Kasumi-1 (cell line): ENCODE measurements at regions not wholly inside any gene's neighbourhood (a gene's known extent, or its start where the extent isn't known, plus 50 kb on each side); places are given as distances from the start of the nearest gene placed in this dataset.

Source experiments
- DNase-seq, 2 experiments: peaks; one replicate each; lab custom pipeline; 2025; lab: John Stamatoyannopoulos, UW

DNA sequence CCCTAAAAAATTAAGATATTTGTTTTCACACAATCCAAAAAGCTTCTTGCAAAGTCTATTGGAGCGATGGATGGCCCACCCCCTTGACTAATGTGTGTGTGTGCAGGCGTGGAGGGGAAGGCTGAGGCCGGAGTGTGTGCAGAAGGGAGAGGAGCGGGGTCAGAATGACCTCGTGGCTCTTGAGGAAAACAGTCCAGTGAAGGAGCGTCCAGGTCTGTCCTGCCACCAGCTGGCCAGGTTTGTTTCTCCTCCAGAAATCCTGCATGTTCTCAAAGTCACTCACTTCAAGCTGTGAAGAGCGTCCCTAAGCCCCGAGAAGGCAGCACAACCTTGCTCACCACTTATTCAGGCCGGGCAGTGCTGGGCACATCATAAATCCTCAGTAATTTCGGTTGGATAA lies 69.5 kb upstream of the SSX2IP start:
- DNase-seq, result no peak

DNA sequence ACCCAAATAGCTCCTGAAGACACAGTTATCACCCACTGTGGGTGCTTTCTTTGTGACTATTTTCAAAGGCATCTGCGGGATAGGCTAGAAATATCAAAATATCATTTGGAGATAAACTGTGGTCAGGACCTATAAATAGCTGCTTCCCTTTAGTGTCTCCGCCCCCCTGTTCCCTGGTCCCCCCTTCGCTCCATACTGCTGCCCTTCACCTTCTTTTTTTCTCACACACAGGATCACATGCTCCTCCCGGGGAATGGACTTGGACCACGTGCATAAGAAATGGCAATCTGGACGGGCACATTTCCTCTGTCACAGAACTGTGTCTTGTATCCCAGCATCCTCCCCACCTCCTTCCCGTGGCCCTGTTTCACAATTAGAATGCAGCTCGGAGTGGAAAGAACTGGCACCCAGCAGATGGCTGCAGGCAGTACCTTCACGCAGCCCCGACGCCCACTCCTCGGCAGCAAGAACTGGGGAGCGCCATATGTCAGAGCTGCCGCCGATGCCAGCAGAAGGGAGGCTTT lies 68.8 kb upstream of the SSX2IP start:
- peak; percentile 14 to 18 for DNase-seq

DNA sequence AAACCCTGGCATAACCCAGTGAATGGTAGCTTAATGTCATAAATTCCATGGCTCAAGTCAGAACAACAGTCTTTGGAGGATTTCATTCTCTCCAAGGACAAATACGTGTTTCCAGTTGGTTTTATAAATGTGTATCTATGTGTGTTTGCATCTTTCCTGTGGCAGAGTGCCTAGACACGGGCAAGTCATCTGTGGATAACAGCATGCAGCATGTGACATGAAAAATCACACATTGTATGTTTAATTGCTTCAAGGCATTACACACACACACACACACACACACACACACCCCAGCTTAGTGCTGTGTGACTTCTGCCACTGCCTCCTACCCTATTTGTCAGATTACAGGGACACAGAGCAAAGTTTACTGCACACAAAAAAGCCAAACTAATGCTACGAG lies 68.2 kb upstream of the SSX2IP start:
- no peak for DNase-seq

DNA sequence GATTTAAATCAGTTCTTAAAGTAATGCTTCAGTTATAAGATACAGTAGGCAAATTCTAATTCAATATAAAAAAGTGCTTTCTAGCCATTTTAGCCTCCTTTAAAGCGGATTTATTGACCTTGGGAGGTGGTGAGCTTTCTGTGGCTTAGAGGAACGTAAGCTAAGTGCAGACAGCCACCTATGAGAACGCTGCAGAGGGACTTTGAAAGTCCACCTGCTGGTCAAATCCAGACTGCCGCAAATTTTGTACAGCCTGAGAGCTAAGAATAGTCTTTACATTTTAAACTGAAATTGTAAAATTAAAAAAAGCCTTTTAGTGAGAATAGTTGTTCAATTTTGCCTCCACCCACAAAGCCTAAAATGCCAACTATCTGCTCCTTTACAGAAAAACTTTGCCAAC lies 67.0 kb upstream of the SSX2IP start:
- no peak for DNase-seq

DNA sequence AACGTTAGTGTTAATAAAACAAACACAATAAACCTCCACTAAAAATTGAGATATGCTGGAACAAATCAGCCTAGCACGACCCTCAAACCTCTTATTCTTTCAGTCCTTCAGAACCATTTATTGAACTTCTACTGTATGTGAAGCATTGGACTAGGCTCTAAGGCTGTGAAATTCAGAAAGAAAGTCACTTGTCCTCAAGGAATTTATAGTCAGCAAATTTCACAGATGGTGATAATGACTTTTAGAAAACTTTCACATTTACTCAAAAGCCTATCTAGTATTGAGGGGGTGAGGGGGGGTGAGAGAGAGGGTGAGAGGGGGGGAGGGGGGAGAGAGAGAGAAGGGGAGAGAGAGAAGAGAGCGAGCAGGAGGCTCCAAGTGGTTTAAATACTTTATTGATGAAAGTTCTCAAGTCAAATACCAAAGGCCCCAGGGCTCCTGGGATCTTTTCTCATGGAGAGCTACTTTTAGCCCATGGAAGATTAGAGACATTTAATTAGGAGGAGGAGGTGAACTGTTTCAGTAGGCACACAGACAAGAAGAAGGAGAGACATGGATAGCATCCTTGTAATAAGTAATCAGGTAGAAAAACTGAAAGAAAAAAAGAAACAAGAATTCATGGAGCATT lies 66.3 kb upstream of the SSX2IP start:
- DNase-seq, result no peak

DNA sequence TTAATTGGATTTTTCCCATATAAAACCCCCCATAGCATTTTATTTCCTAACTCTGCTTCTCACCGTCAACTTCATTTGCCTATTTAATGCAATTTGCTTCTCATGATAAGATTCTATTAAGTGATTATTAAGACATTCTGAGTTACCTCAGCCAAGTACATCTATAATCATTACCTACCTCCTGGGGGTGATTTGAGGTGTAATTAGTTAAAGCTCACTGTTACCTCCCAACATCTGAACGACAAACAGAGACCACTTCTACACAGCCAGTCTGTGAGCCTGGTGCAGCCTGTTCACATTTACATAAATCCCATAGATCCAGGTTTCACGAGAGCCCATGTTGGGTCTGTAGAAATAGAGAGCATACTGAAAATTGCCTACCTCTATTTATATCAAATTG lies 65.7 kb upstream of the SSX2IP start:
- DNase-seq, result no peak

DNA sequence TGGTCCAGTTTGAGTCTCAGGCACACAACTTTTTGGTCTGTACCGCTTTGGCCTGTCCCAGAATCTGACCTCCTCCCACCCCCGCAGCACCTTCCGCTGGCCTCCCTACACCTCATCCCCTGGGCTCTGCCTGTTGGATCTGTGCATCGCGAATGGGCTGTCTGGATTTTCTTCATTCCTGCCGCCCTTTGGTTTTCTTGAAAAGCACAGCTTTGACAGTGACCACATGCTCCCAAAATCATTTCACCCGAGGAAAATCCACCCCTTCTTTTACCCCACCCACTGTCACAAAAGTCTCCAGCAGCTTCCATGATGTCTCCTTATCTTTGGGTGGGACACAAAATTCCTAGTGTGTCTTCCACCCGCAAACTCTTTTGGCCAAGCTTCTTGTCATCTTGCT lies 65.0 kb upstream of the SSX2IP start:
- DNase-seq, result no peak

DNA sequence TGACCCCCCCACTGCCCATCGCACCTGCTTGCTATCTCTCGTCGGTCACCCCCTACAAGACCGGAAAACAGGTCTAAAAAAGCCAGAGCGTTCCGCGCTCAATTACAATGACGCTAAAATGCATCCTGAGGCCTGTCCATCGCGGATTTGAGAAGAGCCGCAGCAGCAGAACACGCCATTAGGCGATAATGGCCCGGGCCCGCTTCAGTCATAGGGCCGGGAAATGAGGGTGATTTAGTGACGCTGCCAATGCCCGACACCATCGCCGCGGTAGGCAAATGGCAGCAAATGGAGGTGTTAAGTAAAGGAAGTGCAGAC lies 64.1 kb upstream of the SSX2IP start:
- no peak for DNase-seq

DNA sequence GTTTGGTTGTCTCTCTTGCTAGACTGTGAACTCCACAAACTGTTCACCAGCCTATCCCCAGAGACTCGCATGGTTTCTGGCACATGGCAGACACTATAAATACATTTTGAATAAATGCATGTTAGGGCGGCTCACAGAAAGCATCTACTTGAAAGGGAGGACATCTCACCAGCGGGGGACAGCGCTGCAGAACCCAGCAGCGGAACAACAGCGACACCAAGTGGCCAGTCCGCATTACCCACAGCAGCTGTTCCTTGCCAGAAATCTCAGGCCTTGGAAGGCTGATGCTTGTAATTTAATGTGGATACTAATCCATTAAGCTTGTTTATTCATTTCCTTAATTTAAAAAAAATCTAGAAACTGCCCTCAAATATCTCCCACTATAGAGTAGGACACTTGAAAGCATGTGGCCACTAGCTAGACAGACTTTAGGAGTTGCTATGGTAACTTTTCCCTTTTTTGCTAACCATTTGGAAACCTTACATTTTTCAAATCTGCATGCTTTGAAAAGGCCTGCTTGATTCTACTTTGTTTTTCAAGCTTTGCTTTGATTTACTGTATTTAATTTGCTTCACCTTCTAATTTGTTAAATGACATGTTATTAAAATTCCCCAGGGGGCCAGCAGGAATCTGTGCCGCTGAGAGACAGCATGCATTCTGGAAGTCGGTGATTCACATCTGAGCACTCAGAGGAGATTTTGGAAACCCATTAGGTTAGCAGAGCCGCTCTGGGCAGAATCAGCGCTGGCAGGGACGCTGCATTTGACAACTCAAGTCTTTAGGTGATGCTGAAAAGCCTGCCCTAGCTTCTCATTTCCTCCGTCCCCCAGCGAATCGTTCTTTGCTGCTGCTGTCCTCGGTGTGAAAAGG lies 63.5 kb upstream of the SSX2IP start:
- DNase-seq, result peak; percentile 43 to 55

DNA sequence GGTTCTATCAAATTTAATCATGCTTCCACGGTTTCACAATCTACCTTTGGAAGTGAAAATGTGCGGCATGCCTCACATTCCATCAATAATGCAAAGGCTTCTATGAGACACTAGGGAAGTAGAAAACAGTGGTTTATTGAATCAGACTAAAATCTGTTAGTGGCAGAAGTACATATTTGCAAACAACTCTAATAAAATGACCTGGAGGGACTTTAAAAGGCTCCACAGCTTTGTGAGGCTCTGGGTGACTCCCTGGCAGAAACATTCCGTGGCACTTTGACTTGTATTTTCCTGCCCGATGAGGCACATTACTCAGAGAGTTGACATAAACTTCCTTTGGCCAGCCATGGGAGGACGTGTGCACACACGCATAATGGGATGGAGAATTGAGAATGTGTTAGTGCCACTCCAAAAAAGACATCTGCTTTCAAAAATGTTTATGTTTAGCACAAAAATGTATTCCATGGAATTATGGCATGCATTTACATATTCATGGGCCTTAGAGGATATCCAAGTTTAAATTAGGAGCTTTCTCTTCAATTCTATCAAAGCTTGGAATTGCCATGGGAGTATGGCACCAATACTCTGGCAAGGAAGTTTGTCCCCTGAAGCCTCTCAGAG lies 60.0 kb upstream of the SSX2IP start:
- DNase-seq, result no peak

DNA sequence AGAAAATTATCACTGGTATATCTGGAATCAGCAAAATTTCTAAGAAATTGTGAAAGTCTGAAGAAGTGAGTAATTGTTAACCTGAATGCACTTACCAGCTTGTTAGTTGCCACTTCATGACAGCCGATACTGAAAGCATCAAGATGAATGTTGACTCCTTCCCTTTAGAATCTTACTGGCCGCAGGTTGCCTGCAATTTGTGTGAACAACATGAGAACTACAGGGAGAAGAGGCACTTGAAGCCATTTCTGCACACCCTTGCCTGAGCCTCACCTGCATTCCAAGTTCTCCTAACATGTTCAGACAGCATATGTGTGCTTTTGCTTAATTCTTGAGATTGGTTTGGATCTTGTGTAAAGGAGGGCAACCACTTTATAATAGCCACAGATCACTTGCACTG lies 59.2 kb upstream of the SSX2IP start:
- no peak for DNase-seq

DNA sequence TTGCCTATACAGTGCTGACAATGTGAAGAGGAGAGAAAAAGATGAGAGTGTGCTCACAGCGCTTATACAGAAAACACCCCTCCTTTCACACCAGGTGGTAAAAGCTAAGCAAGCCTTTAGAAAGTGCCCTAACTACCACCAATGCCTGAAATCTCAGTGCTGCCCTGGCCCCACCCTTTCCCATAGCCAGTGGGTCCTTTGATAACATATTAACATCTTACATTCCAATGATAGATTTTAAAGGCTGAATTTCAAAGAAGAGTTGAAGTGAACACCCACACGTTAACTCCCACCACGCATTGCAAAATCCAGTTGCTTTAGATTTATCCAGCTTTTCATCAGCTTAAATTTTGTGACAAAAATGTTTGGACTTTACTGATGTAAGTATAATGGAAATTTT lies 58.1 kb upstream of the SSX2IP start:
- no peak for DNase-seq

DNA sequence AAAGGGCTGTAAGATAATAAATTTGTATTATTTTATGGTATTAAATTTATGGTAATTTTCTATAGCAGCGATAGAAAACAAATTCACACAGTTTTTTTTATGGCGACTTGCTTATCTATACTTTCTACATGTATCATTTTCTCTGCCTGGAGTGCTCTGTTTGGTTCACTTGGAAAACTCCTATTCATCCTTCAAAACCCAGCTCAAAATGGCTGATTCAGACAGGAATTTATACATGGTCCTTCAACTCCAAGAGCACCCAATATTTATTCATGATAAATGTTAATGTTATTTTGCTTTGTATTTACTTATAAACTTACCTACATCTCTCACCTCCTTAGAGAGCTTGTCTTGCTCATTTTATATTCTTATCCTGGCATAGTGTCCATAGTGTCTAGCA lies 55.6 kb upstream of the SSX2IP start:
- no peak for DNase-seq

DNA sequence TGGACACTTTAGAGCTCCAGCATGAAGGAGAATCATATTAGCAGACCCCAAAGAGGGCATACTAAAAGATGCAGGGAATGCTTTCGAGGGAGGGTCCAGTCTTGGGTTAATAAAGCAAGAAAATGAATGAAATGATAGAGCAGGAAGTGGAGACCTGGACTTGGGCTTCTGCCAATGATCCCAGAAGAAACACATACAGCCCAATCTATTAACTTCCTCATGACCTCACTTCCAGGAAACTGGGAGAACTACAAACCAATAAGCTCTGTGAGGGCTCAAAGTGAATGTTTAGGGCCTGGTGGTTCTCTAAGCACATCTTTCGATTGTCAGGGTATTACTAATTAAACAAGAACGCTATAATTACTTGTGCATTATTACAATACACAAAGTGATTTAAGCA lies 53.6 kb upstream of the SSX2IP start:
- DNase-seq, result no peak

DNA sequence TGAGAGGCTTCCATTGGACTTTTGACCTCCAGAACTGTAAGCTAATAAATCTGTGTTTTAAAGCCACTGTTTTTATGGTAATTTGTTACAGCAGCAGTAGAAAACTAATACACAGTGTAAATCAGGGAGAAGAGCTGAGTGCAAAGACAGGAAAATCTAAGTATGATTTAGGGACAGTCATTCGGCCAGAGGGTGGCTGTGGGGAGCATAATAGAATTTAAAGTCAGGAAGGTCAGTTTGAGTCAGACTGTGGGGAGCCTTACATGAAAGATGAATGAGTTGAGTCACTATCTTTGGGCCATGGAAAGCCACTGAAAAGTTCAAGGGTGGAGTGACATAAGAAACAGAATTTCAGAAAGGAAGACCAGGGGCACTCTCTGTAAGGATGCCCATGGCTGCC lies 52.4 kb upstream of the SSX2IP start:
- DNase-seq, result no peak

DNA sequence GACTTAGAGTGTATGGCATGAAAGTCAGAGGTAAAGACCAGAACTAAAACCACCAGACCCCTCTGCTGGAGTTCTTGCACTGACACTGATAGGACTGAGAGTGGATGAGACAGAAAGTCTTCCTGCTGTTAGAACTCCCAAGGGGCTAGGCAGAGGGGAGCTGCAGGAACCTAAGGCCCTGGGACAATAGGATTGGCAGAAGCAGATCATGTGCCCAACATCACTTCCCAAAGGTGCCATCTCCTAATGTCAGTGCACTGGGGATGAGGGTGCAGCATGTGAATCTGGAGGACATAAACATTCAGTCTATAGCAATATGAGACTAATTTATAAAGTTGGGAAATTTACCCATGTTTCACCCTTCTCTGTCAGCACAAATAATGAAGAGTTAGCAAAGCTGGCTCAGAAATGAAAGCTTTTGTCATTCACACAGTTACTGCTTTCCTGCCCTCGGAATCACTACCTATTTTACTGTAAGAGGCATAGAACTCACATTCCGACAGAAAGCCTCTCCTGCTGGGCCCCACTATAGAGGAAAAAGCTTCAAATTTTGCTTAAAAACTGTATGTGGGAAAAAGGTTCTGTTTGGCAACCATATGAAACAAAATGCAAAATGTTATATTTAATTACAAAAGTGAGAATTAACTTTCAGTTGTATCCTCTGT lies 49.9 kb upstream of the SSX2IP start:
- no peak for DNase-seq
